ENCODE measurements at regions not wholly inside any gene's neighbourhood (a gene's known extent, or its start where the extent isn't known, plus 50 kb on each side); places are given as distances from the start of the nearest gene placed in this dataset.

- no peaks in the 10 kb centered on the region for H3K9me3 Mint-ChIP-seq (ENCODE audit: insufficient read depth)
- TF ChIP-seq CTCF (IDR thresholded peaks at IDR 0.05) (no peak), EZH2 (IDR thresholded peaks at IDR 0.05; ENCODE audit: borderline replicate concordance, insufficient read depth, low read depth, low read length, poor library complexity, severe bottlenecking) (no peak)
- ChIA-PET CTCF (no interaction called here), POLR2A (no interaction called here)
- Histone ChIP-seq H3K9me3 (ENCODE audit: control extremely low read depth in 1 of 3, control insufficient read depth in 2 of 3, insufficient read depth in 1 of 3, low read length in 2 of 3) (no peaks in the 10 kb centered on the region), H3K79me2 (ENCODE audit: control insufficient read depth, insufficient read depth, low read length) (no peaks in the 10 kb centered on the region), H3K4me3 (ENCODE audit: control extremely low read depth in 1 of 5, extremely low read depth in 1 of 5, insufficient read depth in 1 of 5, low read depth in 2 of 5, low read length in 4 of 5) (no peak overlapping the region), H3K27ac (ENCODE audit: low read length in 2 of 2) (no peak overlapping the region), H3K4me2 (replicated peaks; ENCODE audit: low read depth, low read length, poor library complexity, severe bottlenecking) (no peak overlapping the region), H3K9ac (ENCODE audit: low read length) (no peak overlapping the region), H2AFZ (ENCODE audit: insufficient read depth, low read depth, low read length, poor library complexity, severe bottlenecking) (no peak overlapping the region), H3K4me1 (ENCODE audit: control insufficient read depth in 2 of 2, insufficient read depth in 2 of 2, low read length in 2 of 2) (no peaks in the 10 kb centered on the region), H3K36me3 (replicated peaks in 1 of 2; ENCODE audit: control extremely low read depth in 1 of 2, control insufficient read depth in 1 of 2, extremely low read depth in 1 of 2, insufficient read depth in 2 of 2, low read length in 1 of 2) (no peaks in the 10 kb centered on the region), H4K20me1 (ENCODE audit: control insufficient read depth, insufficient read depth, low read length, poor library complexity, severe bottlenecking) (no peaks in the 10 kb centered on the region), H3K27me3 (replicated peaks in 1 of 4; ENCODE audit: control extremely low read depth in 1 of 4, control insufficient read depth in 3 of 4, insufficient read depth in 4 of 4, low read length in 3 of 4) (peaks cover 0 to 4% (median 0%) of the 10 kb centered on the region in 4 experiments)
- 92% methylated on average over 5 of the region's 8 CpGs for WGBS (ENCODE audit: insufficient coverage)
- peaks cover 4% of the 10 kb centered on the region for H3K27me3 Mint-ChIP-seq
- intact Hi-C loops (cut with micrococcal nuclease): no loop called here
- H3K4me1 Mint-ChIP-seq: no peaks in the 10 kb centered on the region
- no peak overlapping the region for H3K27ac Mint-ChIP-seq
- ATAC-seq (ENCODE audit: low read depth) (no peak), DNase-seq (no peak)
- H3K4me3 Mint-ChIP-seq: no peak overlapping the region
These were observed 77.5 kb upstream of the CSF3R start for GRCh38 chr1:36560177-36560576.

GRCh38 chr1:36559061-36559460 is 76.3 kb upstream of the CSF3R start:
- TF ChIP-seq CTCF (IDR thresholded peaks at IDR 0.05): no peak
- H3K27ac Mint-ChIP-seq: no peak overlapping the region
- Histone ChIP-seq H3K4me1 (ENCODE audit: control insufficient read depth in 2 of 2, insufficient read depth in 2 of 2, low read length in 2 of 2) (no peaks in the 10 kb centered on the region), H3K27ac (ENCODE audit: low read length in 2 of 2) (no peak overlapping the region), H2AFZ (ENCODE audit: insufficient read depth, low read depth, low read length, poor library complexity, severe bottlenecking) (no peak overlapping the region), H4K20me1 (ENCODE audit: control insufficient read depth, insufficient read depth, low read length, poor library complexity, severe bottlenecking) (no peaks in the 10 kb centered on the region), H3K9me3 (ENCODE audit: control extremely low read depth in 1 of 3, control insufficient read depth in 2 of 3, insufficient read depth in 1 of 3, low read length in 2 of 3) (no peaks in the 10 kb centered on the region), H3K79me2 (ENCODE audit: control insufficient read depth, insufficient read depth, low read length) (no peaks in the 10 kb centered on the region), H3K36me3 (replicated peaks in 1 of 2; ENCODE audit: control extremely low read depth in 1 of 2, control insufficient read depth in 1 of 2, extremely low read depth in 1 of 2, insufficient read depth in 2 of 2, low read length in 1 of 2) (no peaks in the 10 kb centered on the region), H3K4me2 (replicated peaks; ENCODE audit: low read depth, low read length, poor library complexity, severe bottlenecking) (no peak overlapping the region), H3K4me3 (ENCODE audit: control extremely low read depth in 1 of 5, extremely low read depth in 1 of 5, insufficient read depth in 1 of 5, low read depth in 2 of 5, low read length in 4 of 5) (no peak overlapping the region), H3K27me3 (replicated peaks in 1 of 4; ENCODE audit: control extremely low read depth in 1 of 4, control insufficient read depth in 3 of 4, insufficient read depth in 4 of 4, low read length in 3 of 4) (peaks cover 0 to 11% (median 2%) of the 10 kb centered on the region in 4 experiments), H3K9ac (ENCODE audit: low read length) (no peak overlapping the region)
- POLR2A ChIA-PET: no interaction called here
- peaks cover 13% of the 10 kb centered on the region for H3K27me3 Mint-ChIP-seq
- CTCF ChIA-PET: no interaction called here
- H3K4me3 Mint-ChIP-seq: no peak overlapping the region
- no peak for ATAC-seq (ENCODE audit: low read depth)
- intact Hi-C loops (cut with micrococcal nuclease): no loop called here
- no peaks in the 10 kb centered on the region for H3K4me1 Mint-ChIP-seq
- H3K9me3 Mint-ChIP-seq (ENCODE audit: insufficient read depth): no peaks in the 10 kb centered on the region
- 100% methylated on average over 1 of the region's 8 CpGs for WGBS (ENCODE audit: insufficient coverage)
- no peak for DNase-seq

Measured in B cell (primary cell).